ENCODE measurements at regions not wholly inside any gene's neighbourhood (a gene's known extent, or its start where the extent isn't known, plus 50 kb on each side); places are given as distances from the start of the nearest gene placed in this dataset.
A peak's percentile ranks its signal among the peaks of the same experiment; 100 is the strongest.

DNA sequence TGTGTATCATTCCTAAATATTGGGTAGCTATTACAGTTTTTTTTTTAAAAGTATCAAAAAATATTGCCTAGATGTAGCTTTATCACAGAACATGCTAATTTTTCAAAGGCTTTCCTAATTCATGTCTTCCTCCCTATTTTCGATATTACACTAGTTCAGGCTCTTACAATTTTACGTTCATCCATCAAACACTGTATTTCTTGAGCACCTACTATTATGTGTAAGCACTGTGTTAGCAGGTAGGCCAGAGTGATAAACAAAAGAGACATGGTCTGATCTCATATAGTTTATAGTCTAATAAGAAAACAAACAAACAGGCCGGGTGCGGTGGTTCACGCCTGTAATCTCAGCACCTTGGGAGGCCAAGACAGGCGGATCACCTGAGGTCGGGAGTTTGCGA lies 69.5 kb downstream of the FAM217A start:
- ATAC-seq (no peak), DNase-seq (no peak)
- H3K36me3 Mint-ChIP-seq (ENCODE audit: low read depth) = peaks cover 6% of the 10 kb centered on the region
- no peak overlapping the region for H3K4me3 Mint-ChIP-seq
- H3K4me1 Mint-ChIP-seq = peaks cover 48% of the 10 kb centered on the region
- peak overlapping the region; percentile 83 for H3K27ac Mint-ChIP-seq
- H3K9me3 ChIP-seq (ENCODE audit: control insufficient read depth, low read length, poor library complexity, severe bottlenecking) = no peaks in the 10 kb centered on the region
- no peaks in the 10 kb centered on the region for H3K27me3 Mint-ChIP-seq

DNA sequence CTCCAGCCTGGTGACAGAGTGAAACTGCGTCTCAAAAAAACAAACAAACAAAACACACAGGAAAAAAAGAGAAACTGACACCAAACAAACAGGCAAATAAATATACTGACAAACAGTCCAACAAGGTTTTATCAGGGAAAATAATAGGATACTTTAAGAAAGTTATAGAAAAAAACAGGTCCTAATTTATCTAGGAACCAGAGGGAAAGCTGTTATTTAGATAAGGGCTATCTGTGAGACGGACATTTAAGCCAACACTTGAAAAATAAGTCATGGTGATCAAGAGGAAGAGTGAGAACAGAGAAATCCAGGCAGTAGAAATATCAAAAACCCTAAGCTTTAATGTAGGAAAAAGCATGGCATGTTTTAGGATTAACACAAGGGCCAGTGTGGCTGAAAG lies 68.9 kb downstream of the FAM217A start:
- ATAC-seq (no peak), DNase-seq (no peak)
- Mint-ChIP-seq H3K36me3 (ENCODE audit: low read depth) (peaks cover 8% of the 10 kb centered on the region), H3K27me3 (no peaks in the 10 kb centered on the region), H3K27ac (peak overlapping the region; percentile 83), H3K4me3 (peak overlapping the region; percentile 41), H3K4me1 (peaks cover 51% of the 10 kb centered on the region)
- H3K9me3 ChIP-seq (ENCODE audit: control insufficient read depth, low read length, poor library complexity, severe bottlenecking) = no peaks in the 10 kb centered on the region

DNA sequence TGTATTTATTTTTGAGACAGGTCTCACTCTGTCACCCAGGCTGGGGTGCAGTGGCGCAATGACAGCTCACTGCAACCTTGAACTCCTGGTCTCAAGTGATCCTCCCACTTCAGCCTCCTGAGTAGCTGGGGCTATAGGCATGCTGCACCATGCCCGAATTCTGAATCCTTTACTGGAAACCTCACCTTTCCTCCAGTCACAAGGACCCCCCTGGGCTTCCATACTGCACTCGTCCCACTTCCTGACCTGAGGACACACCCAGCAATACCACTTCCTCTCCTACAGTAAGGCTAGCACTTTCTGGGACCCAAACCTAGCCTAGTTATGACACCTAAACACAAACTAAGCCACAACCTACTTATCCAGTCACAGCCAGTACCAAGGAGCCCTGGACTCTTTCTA lies 68.2 kb downstream of the FAM217A start:
- H3K4me1 Mint-ChIP-seq = peaks cover 55% of the 10 kb centered on the region
- H3K27ac Mint-ChIP-seq = peak overlapping the region; percentile 87
- DNase-seq = no peak
- no peaks in the 10 kb centered on the region for H3K27me3 Mint-ChIP-seq
- H3K36me3 Mint-ChIP-seq (ENCODE audit: low read depth) = peaks cover 8% of the 10 kb centered on the region
- ATAC-seq = peak; percentile 74
- peak overlapping the region; percentile 68 for H3K4me3 Mint-ChIP-seq
- no peaks in the 10 kb centered on the region for H3K9me3 ChIP-seq (ENCODE audit: control insufficient read depth, low read length, poor library complexity, severe bottlenecking)

GRCh38 chr6:4012826-4013225 lies 66.1 kb downstream of the FAM217A start:
- Mint-ChIP-seq H3K4me1 (peaks cover 64% of the 10 kb centered on the region), H3K27ac (peak overlapping the region; percentile 87), H3K36me3 (ENCODE audit: low read depth) (peaks cover 8% of the 10 kb centered on the region), H3K4me3 (peak overlapping the region; percentile 7), H3K27me3 (no peaks in the 10 kb centered on the region)
- no peak for ATAC-seq
- H3K9me3 ChIP-seq (ENCODE audit: control insufficient read depth, low read length, poor library complexity, severe bottlenecking) = no peaks in the 10 kb centered on the region
- DNase-seq = no peak

GRCh38 chr6:4017058-4017739 lies 61.7 kb downstream of the FAM217A start:
- ATAC-seq (no peak), DNase-seq (no peak)
- Mint-ChIP-seq H3K27me3 (no peaks in the 10 kb centered on the region), H3K27ac (peak overlapping the region; percentile 96), H3K4me1 (peaks cover 51% of the 10 kb centered on the region), H3K36me3 (ENCODE audit: low read depth) (peaks cover 8% of the 10 kb centered on the region), H3K4me3 (peak overlapping the region; percentile 91)
- H3K9me3 ChIP-seq (ENCODE audit: control insufficient read depth, low read length, poor library complexity, severe bottlenecking) = no peaks in the 10 kb centered on the region

- peak; percentile 16 for ATAC-seq
- peaks cover 49% of the 10 kb centered on the region for H3K4me1 Mint-ChIP-seq
- no peaks in the 10 kb centered on the region for H3K27me3 Mint-ChIP-seq
- DNase-seq = no peak
- peaks cover 4% of the 10 kb centered on the region for H3K36me3 Mint-ChIP-seq (ENCODE audit: low read depth)
- H3K4me3 Mint-ChIP-seq = peak overlapping the region; percentile 91
- peak overlapping the region; percentile 96 for H3K27ac Mint-ChIP-seq
- H3K9me3 ChIP-seq (ENCODE audit: control insufficient read depth, low read length, poor library complexity, severe bottlenecking) = no peaks in the 10 kb centered on the region
Measured at GRCh38 chr6:4017834-4018170, 61.1 kb downstream of the FAM217A start.

GRCh38 chr6:4018171-4018923 lies 60.6 kb downstream of the FAM217A start:
- no peaks in the 10 kb centered on the region for H3K9me3 ChIP-seq (ENCODE audit: control insufficient read depth, low read length, poor library complexity, severe bottlenecking)
- ATAC-seq (peak; percentile 73), DNase-seq (peak; percentile 90 to 95 (median 94))
- Mint-ChIP-seq H3K4me1 (peaks cover 47% of the 10 kb centered on the region), H3K36me3 (ENCODE audit: low read depth) (peaks cover 2% of the 10 kb centered on the region), H3K27me3 (no peaks in the 10 kb centered on the region), H3K27ac (peak overlapping the region; percentile 96), H3K4me3 (peak overlapping the region; percentile 91)

Measured in T-helper 17 cell (primary cell).